ENCODE measurements at regions not wholly inside any gene's neighbourhood (a gene's known extent, or its start where the extent isn't known, plus 50 kb on each side); places are given as distances from the start of the nearest gene placed in this dataset.
"Not testable (repeated sequence)": the region's sequence is repeated elsewhere in the genome, so short reads cannot be mapped to it uniquely, and the experiment has no call there.

DNA sequence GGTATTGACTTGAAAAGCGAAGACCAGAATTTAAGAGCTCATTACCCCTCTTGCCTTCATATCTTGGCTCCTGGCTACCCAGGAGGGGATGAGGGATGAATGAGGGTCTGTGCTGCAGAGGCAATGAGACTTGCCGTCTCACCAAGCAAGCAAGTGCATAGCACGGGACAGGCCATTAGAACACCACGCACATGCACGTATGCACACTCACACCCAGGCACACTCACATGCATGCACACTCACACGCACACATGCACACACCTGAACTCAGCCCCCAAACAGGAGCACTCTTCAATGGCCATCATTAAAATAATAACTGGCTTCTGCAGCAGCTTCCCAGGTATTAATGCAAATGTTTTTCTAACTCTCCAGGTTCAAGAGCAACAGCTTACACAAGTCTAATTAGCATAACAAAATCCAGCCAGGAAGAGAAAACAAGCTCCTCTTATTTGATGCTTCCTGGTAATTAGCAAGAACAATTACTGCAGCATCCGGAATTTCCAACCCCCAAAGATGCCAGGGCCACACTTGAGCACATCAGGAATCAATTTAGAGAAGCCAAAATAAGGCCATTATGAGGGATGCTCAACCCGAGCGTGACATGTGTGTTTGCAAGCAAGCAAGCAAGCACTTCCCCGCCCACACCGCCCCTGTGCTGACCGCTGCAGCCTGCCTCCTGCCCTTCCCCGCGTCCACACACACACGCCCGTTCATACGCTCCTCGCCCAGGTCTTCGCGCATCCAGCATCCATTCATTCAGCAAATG, 171.6 kb upstream of the TNRC6C start:
- DNase-seq (ENCODE audit: insufficient read length, low spot score) (no peak), FAIRE-seq (no peak)

DNA sequence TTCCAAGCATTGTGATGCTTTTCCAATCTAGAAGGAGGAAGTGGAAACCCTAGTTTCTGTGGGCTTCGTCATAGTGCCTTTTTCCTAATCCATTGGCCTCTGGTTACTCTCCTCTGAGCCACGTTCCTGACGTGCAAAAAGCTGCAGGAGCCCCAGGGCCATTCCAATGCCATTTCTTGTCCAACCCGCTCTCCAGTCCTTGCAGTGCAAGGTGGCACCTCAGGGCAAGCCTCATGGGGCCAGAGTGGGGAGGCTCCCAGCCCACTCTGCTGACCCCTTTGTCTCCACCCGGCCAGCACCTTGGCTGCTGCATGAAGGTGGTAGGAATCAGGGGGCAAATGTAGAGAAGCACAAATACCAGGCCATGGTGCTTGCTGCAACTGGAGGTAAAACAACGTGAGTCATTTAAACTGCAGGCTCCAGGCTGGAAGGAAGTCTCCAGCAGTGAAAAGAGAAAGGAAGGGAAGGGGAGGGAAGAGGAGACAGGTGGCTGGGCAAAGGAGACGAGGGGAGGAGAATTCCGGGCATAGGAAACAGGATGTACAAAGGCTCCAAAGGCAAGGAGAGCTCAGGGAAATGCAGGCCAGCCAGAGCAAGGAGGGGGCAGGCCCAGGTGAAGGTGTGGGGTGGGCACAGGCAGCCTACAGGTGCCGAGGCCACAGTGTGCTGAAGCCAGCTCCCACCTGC, 168.2 kb upstream of the TNRC6C start:
- FAIRE-seq (no peak), DNase-seq (ENCODE audit: insufficient read length, low spot score) (no peak)

DNA sequence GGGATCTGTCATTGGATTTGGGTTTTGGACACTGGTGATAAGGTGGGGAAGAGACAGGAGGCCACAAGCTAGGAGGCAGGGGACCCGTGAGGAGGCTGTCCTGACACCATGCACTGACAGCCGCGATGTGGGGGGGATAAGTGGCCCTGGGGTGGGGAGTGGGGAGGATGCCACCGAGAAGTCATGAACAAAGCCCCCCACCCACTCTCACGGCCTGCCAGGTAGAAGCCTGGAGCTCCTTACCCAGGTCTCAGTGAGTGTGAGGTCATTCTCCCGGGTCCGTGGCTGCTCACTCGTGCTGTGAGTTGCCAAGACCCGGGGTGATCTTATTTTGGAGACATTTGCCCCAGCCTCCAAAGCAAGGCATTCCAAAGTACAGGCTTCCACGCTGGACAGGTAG, 165.9 kb upstream of the TNRC6C start:
- no peak for DNase-seq (ENCODE audit: insufficient read length, low spot score)

GRCh38 chr17:77793146-77793970, 165.1 kb upstream of the TNRC6C start:
- no peak for FAIRE-seq
- DNase-seq (ENCODE audit: insufficient read length, low spot score) = no peak

More for the DNA sequence above, 165.9 kb upstream of the TNRC6C start:
- no peak for FAIRE-seq

- FAIRE-seq (no peak), DNase-seq (ENCODE audit: insufficient read length, low spot score) (no peak)
Measured at GRCh38 chr17:77793971-77794235, 164.6 kb upstream of the TNRC6C start.

DNA sequence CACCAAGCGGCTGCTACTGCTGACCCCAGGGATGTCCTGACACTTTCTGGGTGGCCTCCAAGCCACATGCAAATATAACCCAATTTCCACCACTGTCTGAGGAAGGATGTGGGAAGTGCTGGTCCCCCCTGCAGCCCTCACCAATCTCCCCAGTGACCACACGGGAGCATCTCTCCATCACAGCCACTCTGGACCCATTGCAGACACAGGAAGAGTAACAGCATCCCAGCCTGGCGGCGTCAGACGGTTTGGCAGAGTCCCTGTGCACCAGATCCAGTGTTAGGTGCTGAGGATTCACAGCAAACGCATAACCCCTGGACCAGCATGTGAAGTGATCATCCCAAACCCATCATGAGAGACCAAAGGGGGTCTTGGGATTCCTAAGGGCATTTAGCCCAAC, 163.7 kb upstream of the TNRC6C start:
- FAIRE-seq (no peak), DNase-seq (ENCODE audit: insufficient read length, low spot score) (no peak)

DNA sequence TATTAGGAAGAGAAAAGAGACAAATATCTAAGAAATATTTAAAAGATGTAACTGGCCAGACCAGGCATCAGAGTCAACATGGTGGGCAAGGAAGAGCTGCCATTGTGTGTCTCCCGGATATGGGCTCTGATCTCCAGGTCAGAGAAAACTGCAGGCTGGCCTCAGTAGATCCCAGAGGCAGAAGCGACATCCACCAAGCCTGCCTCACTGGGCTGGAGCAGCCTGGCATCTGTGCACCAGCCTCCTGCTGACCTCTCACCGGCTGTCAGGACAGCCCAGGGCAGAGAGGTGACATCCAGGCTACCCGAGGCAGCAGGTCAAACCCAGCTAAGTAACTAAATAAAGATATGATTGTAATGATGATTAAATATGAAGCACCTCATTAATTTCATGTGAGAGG, 162.8 kb upstream of the TNRC6C start:
- no peak for FAIRE-seq

DNA sequence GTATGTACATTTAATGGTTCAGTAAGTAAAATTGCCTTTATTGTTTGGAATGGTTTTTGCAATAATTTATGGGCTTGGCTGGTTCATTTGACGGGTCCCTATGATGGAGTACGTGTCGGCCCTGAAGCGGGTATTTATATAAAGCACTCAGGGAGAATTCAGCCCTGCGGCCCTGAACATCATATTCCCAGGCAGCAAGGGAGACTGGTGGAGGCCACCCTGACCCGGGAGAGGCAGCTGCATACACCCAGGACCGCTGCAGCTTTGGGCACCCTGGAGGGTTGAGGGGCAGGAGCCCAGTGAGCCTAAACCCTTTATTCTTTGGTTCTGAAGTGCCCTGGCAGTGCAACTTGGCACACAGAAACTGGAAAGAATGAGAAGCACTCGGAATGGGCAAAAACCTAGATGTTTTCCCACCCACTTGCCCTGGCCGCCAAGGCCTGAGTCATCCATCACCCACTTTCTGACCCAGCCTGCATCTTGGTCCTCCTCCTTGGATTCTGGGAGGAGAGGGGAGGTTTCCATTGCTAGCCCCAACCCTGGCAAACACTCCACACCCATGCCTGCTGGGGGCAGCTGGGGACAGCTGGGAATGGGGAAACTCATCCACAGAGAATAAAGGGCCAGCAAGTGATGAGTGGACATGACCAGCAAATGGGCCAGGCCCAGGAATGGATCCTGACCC, 162.2 kb upstream of the TNRC6C start:
- no peak for DNase-seq (ENCODE audit: insufficient read length, low spot score)
- FAIRE-seq = no peak

More for the DNA sequence above, 162.8 kb upstream of the TNRC6C start:
- no peak for DNase-seq (ENCODE audit: insufficient read length, low spot score)

DNA sequence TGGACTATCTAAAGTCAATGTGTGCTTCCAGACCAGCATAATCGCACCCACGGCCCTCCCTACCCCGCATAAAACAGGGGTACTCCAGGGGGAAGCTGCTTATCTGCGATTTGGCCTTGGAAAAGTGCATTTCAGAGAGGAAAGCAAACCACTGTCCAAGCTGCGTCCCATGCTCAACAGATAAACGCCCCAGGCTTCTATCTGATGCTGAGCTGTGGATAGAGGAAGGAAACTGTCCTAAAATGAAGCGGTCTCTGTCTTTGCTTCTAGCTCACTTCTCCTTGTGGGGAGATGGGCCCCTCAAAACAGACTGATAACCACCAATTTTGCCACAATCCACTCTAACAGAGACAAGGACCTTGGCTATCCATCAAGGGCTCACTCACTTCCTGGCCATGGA, 160.5 kb upstream of the TNRC6C start:
- FAIRE-seq = no peak
- DNase-seq (ENCODE audit: insufficient read length, low spot score) = no peak

DNA sequence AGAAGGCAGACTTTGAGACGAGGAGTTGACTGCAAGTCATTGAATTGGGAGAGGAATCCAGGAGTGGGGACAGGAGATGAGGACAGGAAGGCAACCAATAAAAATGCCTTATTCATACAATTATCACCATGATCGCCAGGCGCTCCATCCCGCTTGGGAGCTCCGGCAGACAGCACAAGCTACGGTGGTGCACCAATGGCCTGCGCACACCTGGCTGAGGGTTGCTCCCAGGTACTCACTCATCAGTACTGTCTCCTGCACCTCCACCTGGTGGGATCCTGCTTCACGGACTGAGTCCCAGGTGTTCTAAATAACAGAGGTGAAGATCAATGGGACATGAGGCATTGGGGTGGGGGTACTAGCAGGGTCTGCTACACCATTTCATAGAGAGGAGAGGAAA, 160.0 kb upstream of the TNRC6C start:
- DNase-seq (ENCODE audit: insufficient read length, low spot score) = no peak
- no peak for FAIRE-seq

GRCh38 chr17:77800816-77801215, 157.7 kb upstream of the TNRC6C start:
- no peak for FAIRE-seq
- DNase-seq (ENCODE audit: insufficient read length, low spot score) = no peak

GRCh38 chr17:77801545-77802332, 156.8 kb upstream of the TNRC6C start:
- no peak for DNase-seq (ENCODE audit: insufficient read length, low spot score)
- FAIRE-seq = no peak

DNA sequence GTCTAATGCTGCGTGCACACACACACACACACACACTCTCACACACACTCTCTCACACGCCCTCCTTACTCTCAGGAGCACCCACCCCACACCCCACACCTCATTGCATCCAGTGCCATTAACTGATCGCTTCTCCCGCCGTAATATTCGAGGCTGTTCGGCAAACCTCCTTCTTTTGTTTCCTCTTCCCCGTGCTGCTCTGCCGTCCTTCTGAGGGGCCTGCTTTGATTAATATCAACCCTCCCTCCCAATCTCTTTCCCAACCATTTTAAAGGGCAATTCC, 156.2 kb upstream of the TNRC6C start:
- DNase-seq (ENCODE audit: insufficient read length, low spot score) = no peak
- no peak for FAIRE-seq

GRCh38 chr17:77802811-77803220, 155.7 kb upstream of the TNRC6C start:
- DNase-seq (ENCODE audit: insufficient read length, low spot score) = no peak
- no peak for FAIRE-seq

GRCh38 chr17:77803726-77804125, 154.8 kb upstream of the TNRC6C start:
- FAIRE-seq (no peak), DNase-seq (ENCODE audit: insufficient read length, low spot score) (no peak)

DNA sequence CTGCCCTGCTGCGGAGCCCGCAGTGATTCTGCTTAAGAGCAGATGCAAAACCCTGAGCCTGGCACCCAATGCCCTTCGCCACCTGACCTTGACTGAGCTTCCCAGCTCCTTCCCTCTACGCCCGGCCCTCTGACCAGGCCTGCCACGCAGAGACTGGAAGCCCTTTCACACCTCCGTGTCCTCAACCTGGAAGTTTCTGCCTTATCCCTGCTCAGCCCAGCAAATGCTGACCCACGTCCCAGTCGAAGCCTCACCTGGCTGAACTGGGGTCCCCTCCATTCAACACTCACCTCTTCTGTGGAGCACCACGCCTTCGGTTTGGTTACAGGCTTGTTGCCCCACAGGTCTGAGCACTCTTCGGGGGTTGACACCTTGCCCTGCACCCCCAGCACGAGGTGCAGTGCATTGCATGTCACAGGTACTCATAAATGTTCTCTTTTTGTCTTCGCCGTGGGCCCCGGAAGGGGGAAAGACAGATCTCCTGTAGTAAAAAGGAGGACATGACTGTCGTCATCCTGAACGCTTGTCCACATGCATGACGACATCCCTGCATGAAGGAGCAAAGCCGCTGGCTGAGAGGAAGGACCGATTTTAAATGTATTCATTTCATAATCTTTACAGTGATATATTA, 153.6 kb upstream of the TNRC6C start:
- no peak for FAIRE-seq
- no peak for DNase-seq (ENCODE audit: insufficient read length, low spot score)

DNA sequence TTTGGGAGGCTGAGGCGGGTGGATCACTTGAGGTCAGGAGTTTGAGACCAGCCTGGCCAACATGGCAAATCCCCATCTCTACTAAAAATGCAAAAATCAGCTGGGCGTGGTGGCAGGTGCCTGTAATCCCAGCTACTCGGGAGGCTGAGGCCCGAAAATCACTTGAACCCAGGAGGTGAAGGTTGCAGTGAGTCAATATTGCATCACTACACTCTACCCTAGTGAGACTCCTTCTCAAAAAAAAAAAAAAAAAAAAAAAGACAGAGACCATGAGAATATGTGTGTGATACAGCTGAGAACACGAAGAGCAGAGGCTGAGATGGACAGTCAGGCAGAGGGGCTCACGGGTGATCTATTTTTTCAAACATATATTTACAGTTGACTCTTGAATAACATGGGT, 152.5 kb upstream of the TNRC6C start:
- FAIRE-seq = not testable (repeated sequence)

GRCh38 chr17:77807051-77807745, 151.3 kb upstream of the TNRC6C start:
- DNase-seq (ENCODE audit: insufficient read length, low spot score) = no peak
- FAIRE-seq = no peak

More for the DNA sequence above, 152.5 kb upstream of the TNRC6C start:
- not testable (repeated sequence) for DNase-seq (ENCODE audit: insufficient read length, low spot score)

DNA sequence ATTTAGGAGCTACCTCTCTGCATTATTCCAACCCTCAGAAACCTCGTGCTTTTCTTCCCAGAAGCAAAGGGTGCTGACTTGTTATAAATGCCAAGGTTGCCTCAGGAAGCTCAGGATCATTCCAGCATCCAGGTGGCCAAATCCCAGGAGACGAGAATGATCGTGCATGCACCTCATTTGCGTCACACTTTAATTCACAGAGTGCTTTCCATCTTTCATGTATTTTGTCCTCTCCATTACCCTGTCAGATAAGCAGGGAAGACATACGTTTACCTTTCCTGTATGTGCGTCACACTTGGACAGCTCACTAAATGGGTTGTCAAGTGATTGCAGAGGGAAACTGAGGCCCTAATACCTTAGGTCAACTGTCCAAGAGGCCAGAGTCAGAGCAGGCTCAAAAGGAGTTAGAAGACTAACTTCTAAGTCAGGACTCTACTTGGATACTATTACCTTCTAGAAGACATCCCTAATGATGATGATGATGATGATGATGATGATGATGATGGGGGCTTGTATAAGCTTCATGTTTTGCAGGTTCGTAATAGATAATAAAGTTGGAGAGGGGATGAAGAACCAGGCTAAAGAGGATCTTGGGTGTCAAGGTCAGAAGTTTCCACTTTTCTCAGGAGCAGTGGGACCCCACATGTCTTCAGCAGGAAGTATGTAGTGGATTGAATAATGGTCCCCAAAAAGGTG, 150.6 kb upstream of the TNRC6C start:
- FAIRE-seq (no peak), DNase-seq (ENCODE audit: insufficient read length, low spot score) (no peak)
